Smooth muscle cell (in vitro differentiated cells): ENCODE measurements at regions not wholly inside any gene's neighbourhood (a gene's known extent, or its start where the extent isn't known, plus 50 kb on each side); places are given as distances from the start of the nearest gene placed in this dataset.

Source experiments
- DNase-seq: peaks from one replicate; lab custom pipeline; 2025; ENCODE audit not compliant: unreplicated experiment; lab: John Stamatoyannopoulos, UW
- H2AFZ ChIP-seq: fragments of 200-600 bp; sonication (generic); 2 replicates; pipeline ENCODE4 v1.6.0; 2016; ENCODE audit warnings: antibody characterized with exemption, low read depth, mild to moderate bottlenecking
- H3F3A ChIP-seq: fragments of 200-600 bp; sonication (generic); 2 replicates; pipeline ENCODE4 v1.6.0; 2017; ENCODE audit warnings: antibody characterized with exemption, low read depth
- H3K27ac ChIP-seq: fragments of 200-600 bp; sonication (generic); 2 replicates; pipeline ENCODE4 v1.5.1; 2016; ENCODE audit warnings: low read depth, mild to moderate bottlenecking
- H3K27me3 ChIP-seq: fragments of 200-600 bp; sonication (generic); 2 replicates; pipeline ENCODE4 v1.6.1; 2016; ENCODE audit warnings: low read depth, mild to moderate bottlenecking
- H3K36me3 ChIP-seq: fragments of 200-600 bp; sonication (generic); 2 replicates; pipeline ENCODE4 v1.5.1; 2016; ENCODE audit warnings: low read depth
- H3K4me1 ChIP-seq: fragments of 200-600 bp; sonication (generic); 2 replicates; pipeline ENCODE4 v1.5.1; 2016; ENCODE audit warnings: low read depth
- H3K4me2 ChIP-seq: fragments of 200-600 bp; sonication (generic); 2 replicates; pipeline ENCODE4 v1.6.0; 2016; ENCODE audit warnings: mild to moderate bottlenecking
- H3K4me3 ChIP-seq: fragments of 200-600 bp; sonication (generic); 2 replicates; pipeline ENCODE4 v1.5.1; 2016; ENCODE audit warnings: mild to moderate bottlenecking
- H3K79me2 ChIP-seq: fragments of 200-600 bp; sonication (generic); 2 replicates; pipeline ENCODE4 v1.6.0; 2016; ENCODE audit warnings: low read depth, mild to moderate bottlenecking
- H3K9ac ChIP-seq: fragments of 200-600 bp; sonication (generic); 2 replicates; pipeline ENCODE4 v1.6.0; 2016; ENCODE audit warnings: low read depth
- H3K9me3 ChIP-seq: fragments of 200-600 bp; sonication (generic); replicated peaks from 2 replicates; pipeline ENCODE4 v1.5.1; 2016; ENCODE audit warnings: low read depth
- H4K20me1 ChIP-seq: fragments of 200-600 bp; sonication (generic); 2 replicates; pipeline ENCODE4 v1.6.0; 2016; ENCODE audit warnings: low read depth
- CTCF ChIP-seq: fragments of 200-600 bp; sonication (generic); IDR thresholded peaks from 2 replicates; pipeline ENCODE4 v1.5.1; 2017; ENCODE audit warnings: borderline replicate concordance, mild to moderate bottlenecking, antibody characterized with exemption; ENCODE audit not compliant: insufficient read depth, poor library complexity, severe bottlenecking
- WGBS: methylation state at CpG from one replicate; pipeline ENCODE4 v1.1.7; 2016; ENCODE audit warnings: low lambda C conversion rate; 5-methylcytosine and 5-hydroxymethylcytosine counted together

- Histone ChIP-seq H3K9me3 (no peaks in the 10 kb centered on the region), H3K4me1 (peaks cover 22% of the 10 kb centered on the region), H4K20me1 (no peaks in the 10 kb centered on the region), H3K27me3 (no peaks in the 10 kb centered on the region), H3K27ac (no peak overlapping the region), H3F3A (no peaks in the 10 kb centered on the region), H3K9ac (no peak overlapping the region), H3K4me3 (no peak overlapping the region), H2AFZ (no peak overlapping the region), H3K79me2 (no peaks in the 10 kb centered on the region), H3K4me2 (no peak overlapping the region), H3K36me3 (no peaks in the 10 kb centered on the region)
- DNase-seq, result no peak
- no peak for TF ChIP-seq CTCF
Measured at GRCh38 chr3:106331636-106332035, 462.8 kb upstream of the CBLB start.

DNA sequence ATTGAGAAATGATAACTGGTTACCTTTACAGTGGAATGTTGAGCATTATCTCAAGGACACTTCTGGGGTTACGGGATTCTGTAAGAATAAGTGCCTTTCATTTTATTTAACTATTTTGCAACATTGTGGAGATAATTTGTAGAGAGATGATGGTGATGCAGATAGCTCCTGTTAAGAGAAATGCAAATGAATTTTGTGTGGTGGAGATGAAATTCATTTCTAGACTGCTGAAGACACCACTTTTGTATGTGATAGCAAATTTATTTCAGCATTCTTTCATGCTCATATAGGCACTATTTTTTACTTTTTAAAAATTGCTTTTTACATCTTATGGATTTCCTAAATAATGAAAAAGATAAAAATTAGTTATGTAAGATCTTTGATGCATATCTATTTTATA, 463.3 kb upstream of the CBLB start:
- Histone ChIP-seq H3K27me3 (no peaks in the 10 kb centered on the region), H3K4me2 (no peak overlapping the region), H3K4me1 (peaks cover 19% of the 10 kb centered on the region), H3F3A (no peaks in the 10 kb centered on the region), H3K27ac (no peak overlapping the region), H2AFZ (no peak overlapping the region), H3K9me3 (no peaks in the 10 kb centered on the region), H3K79me2 (no peaks in the 10 kb centered on the region), H3K9ac (no peak overlapping the region), H4K20me1 (no peaks in the 10 kb centered on the region), H3K36me3 (no peaks in the 10 kb centered on the region), H3K4me3 (no peak overlapping the region)
- no peak for TF ChIP-seq CTCF
- 97% methylated on average over 1 of the region's 1 CpG for WGBS
- no peak for DNase-seq

GRCh38 chr3:106332884-106333283, 464.1 kb upstream of the CBLB start:
- Histone ChIP-seq H3K9ac (no peak overlapping the region), H3K79me2 (no peaks in the 10 kb centered on the region), H3K4me3 (no peak overlapping the region), H4K20me1 (no peaks in the 10 kb centered on the region), H2AFZ (no peak overlapping the region), H3K4me2 (no peak overlapping the region), H3K9me3 (no peaks in the 10 kb centered on the region), H3K27ac (no peak overlapping the region), H3K27me3 (no peaks in the 10 kb centered on the region), H3F3A (no peaks in the 10 kb centered on the region), H3K4me1 (peaks cover 11% of the 10 kb centered on the region), H3K36me3 (no peaks in the 10 kb centered on the region)
- no peak for DNase-seq
- WGBS, result 82% methylated on average over 2 of the region's 2 CpGs
- no peak for TF ChIP-seq CTCF

DNA sequence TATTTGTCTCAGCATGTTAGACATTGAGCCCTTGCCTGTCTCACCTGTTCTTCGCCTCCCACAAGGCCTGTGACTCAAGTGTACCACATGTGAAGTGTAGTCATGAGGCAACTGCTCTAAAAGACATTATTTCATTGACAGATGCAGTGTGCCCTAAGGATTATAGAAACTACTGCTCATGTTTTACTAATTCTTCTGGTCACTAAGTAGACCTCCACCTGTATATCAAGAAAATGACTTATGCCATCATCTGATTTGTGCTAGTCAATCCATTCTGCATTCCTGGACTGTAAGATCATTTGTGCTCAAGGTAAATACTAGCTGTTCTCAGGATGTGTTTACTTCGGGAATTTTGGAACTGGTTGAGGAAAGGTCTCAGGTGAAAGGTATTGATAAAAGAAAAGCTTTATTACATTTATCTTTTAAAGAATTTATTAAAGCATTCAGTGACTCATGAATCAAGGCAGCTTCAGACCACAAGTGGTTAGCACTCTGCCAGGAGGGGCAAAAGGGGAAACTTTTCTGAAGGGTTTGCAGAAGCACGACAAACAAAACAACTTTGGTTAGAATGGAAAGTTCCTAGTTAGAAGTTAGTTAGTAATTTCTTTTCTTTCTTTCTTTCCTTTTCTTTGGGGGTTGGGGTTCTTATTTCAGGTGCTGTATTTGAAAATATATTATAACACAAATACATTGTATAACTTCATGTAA, 465.3 kb upstream of the CBLB start:
- WGBS, result 74% methylated on average over 3 of the region's 3 CpGs
- H3K27ac ChIP-seq, result peak overlapping the region; percentile 65
- no peaks in the 10 kb centered on the region for H3K9me3 ChIP-seq
- no peaks in the 10 kb centered on the region for H3F3A ChIP-seq
- H3K4me2 ChIP-seq, result no peak overlapping the region
- H3K36me3 ChIP-seq, result no peaks in the 10 kb centered on the region
- no peak for TF ChIP-seq CTCF
- no peaks in the 10 kb centered on the region for H3K79me2 ChIP-seq
- H3K4me3 ChIP-seq, result no peak overlapping the region
- H3K27me3 ChIP-seq, result no peaks in the 10 kb centered on the region
- H3K4me1 ChIP-seq, result peaks cover 5% of the 10 kb centered on the region
- H2AFZ ChIP-seq, result no peak overlapping the region
- no peak overlapping the region for H3K9ac ChIP-seq
- H4K20me1 ChIP-seq, result no peaks in the 10 kb centered on the region
- DNase-seq, result no peak
